ENCODE measurements at regions not wholly inside any gene's neighbourhood (a gene's known extent, or its start where the extent isn't known, plus 50 kb on each side); places are given as distances from the start of the nearest gene placed in this dataset.

DNA sequence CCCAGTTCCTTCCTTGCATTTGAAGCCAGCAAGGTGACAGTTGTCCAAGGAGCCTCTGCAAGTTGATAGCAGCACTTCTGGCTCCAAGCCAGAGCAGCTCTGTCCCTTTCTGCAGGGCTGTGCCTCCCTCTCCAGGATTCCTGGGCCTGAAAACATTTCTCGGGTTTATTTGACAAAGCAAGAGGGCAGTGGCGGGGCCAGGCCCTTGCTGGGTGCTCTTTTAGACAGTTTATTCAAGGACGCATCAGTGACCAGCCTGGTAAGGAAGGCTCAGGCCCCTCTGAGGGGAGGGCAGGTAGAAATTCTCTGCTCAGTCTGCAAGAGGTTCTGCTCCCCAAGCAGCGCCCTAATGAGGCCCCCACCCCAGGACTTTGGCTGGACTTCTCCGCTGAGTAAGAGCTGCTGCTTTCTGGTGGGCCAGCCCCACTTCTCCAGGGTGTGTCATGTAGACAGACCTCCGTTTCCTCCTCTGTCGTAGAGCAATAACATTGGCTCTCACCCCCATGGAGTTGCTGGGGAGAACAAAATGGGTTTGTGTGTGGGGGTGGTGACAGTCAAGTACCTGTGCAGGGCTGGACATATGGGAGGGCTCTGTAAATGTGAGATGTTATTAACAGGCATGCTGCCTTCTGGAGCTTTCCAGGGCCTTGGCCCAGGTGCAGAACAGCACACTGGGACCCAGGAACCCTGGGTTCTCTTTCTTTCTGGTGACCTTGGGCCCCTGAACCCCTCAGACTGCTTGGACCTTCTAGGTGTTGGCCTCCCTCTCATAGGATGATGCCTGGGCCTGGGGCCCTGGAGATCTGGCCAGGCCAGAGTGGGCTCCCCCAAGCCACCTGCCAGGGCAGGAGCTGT, 146.2 kb upstream of the TLE3 start:
- Histone ChIP-seq H3K27ac (no peak overlapping the region), H3K9me3 (no peaks in the 10 kb centered on the region), H3K4me3 (no peak overlapping the region), H3K27me3 (no peaks in the 10 kb centered on the region), H3K36me3 (no peaks in the 10 kb centered on the region), H3K4me1 (no peaks in the 10 kb centered on the region)
- intact Hi-C loops (cut with DNase I; ENCODE audit: low total_unique reads), result no loop called here
- TF ChIP-seq, protein P1, sequence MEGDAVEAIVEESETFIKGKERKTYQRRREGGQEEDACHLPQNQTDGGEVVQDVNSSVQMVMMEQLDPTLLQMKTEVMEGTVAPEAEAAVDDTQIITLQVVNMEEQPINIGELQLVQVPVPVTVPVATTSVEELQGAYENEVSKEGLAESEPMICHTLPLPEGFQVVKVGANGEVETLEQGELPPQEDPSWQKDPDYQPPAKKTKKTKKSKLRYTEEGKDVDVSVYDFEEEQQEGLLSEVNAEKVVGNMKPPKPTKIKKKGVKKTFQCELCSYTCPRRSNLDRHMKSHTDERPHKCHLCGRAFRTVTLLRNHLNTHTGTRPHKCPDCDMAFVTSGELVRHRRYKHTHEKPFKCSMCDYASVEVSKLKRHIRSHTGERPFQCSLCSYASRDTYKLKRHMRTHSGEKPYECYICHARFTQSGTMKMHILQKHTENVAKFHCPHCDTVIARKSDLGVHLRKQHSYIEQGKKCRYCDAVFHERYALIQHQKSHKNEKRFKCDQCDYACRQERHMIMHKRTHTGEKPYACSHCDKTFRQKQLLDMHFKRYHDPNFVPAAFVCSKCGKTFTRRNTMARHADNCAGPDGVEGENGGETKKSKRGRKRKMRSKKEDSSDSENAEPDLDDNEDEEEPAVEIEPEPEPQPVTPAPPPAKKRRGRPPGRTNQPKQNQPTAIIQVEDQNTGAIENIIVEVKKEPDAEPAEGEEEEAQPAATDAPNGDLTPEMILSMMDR (IDR thresholded peaks at IDR 0.05), result no peak
- TF ChIP-seq POLR2A (IDR thresholded peaks at IDR 0.05), result no peak
- DNase-seq, result no peak

DNA sequence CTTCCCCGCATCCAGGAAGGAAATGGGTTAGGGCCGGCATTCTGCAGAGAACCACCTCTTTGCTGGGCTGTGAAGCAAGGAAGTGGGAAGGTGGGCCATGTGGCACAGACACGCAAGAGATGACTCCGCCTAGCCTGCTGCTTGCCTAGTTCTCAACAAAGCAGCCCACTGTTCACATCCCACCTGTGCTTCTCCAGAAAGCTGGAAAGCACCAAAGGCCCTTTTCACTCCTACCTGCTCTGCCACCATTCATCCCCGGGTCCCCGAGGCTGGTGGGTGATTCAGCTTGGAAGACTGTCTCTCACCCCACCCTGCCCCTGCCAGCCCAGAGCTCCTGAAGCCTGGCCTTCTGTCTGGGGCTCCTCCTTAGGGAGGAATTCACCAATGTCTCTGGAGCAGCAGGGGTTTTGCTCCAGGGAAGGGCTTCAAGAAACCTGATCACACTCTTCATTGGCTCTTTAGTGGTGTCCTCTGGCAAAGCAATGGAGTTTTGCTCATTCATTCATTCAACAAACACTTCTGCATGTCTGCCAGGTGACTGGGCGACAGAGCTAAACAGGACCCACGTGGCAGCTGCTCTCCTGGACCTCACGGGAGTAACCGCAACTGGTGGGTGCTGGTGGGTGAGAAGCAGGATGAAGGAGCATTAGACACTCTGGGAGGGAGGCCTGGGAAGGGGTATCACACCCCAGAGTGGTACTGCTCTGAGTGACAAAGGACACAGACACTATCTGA, 145.4 kb upstream of the TLE3 start:
- Histone ChIP-seq H3K9me3 (no peaks in the 10 kb centered on the region), H3K4me3 (no peak overlapping the region), H3K36me3 (no peaks in the 10 kb centered on the region), H3K27me3 (no peaks in the 10 kb centered on the region), H3K4me1 (no peaks in the 10 kb centered on the region), H3K27ac (no peak overlapping the region)
- DNase-seq, result no peak
- no peak for TF ChIP-seq POLR2A (IDR thresholded peaks at IDR 0.05)
- TF ChIP-seq, protein P1 (IDR thresholded peaks at IDR 0.05), result no peak
- intact Hi-C loops (cut with DNase I; ENCODE audit: low total_unique reads), result no loop called here

GRCh38 chr15:70241561-70242320, 144.0 kb upstream of the TLE3 start:
- Histone ChIP-seq H3K27ac (no peak overlapping the region), H3K9me3 (no peaks in the 10 kb centered on the region), H3K36me3 (no peaks in the 10 kb centered on the region), H3K4me1 (no peaks in the 10 kb centered on the region), H3K4me3 (no peak overlapping the region), H3K27me3 (no peaks in the 10 kb centered on the region)
- intact Hi-C loops (cut with DNase I; ENCODE audit: low total_unique reads), result no loop called here
- DNase-seq, result no peak
- TF ChIP-seq POLR2A (IDR thresholded peaks at IDR 0.05), result no peak
- TF ChIP-seq, protein P1 (IDR thresholded peaks at IDR 0.05), result no peak

- TF ChIP-seq, protein P1 (IDR thresholded peaks at IDR 0.05), result no peak
- no peak for TF ChIP-seq POLR2A (IDR thresholded peaks at IDR 0.05)
- no peak overlapping the region for H3K4me3 ChIP-seq
- H3K9me3 ChIP-seq, result no peaks in the 10 kb centered on the region
- no peaks in the 10 kb centered on the region for H3K36me3 ChIP-seq
- no peak overlapping the region for H3K27ac ChIP-seq
- intact Hi-C loops (cut with DNase I; ENCODE audit: low total_unique reads), result no loop called here
- no peaks in the 10 kb centered on the region for H3K4me1 ChIP-seq
- no peaks in the 10 kb centered on the region for H3K27me3 ChIP-seq
- DNase-seq, result no peak
These were observed 143.2 kb upstream of the TLE3 start for GRCh38 chr15:70240820-70241430.
